KMS-11 (cell line): ENCODE measurements at regions not wholly inside any gene's neighbourhood (a gene's known extent, or its start where the extent isn't known, plus 50 kb on each side); places are given as distances from the start of the nearest gene placed in this dataset.
"Not testable (repeated sequence)": the region's sequence is repeated elsewhere in the genome, so short reads cannot be mapped to it uniquely, and the experiment has no call there.

Source experiments
- H2AFZ ChIP-seq: fragments of 200-600 bp; sonication (generic); 2 replicates; pipeline ENCODE4 v1.6.1; 2016; ENCODE audit warnings: antibody characterized with exemption, mixed run types, low read depth
- H3K27ac ChIP-seq: fragments of 200-600 bp; sonication (generic); 2 replicates; pipeline ENCODE4 v1.6.1; 2016; ENCODE audit warnings: mild to moderate bottlenecking, mixed run types
- H3K27me3 ChIP-seq: fragments of 200-600 bp; sonication (generic); 2 replicates; pipeline ENCODE4 v1.6.1; 2017; ENCODE audit warnings: mild to moderate bottlenecking, low read depth, mixed run types, moderate library complexity; ENCODE audit not compliant: insufficient read depth
- H3K36me3 ChIP-seq: fragments of 200-600 bp; sonication (generic); 2 replicates; pipeline ENCODE4 v1.6.1; 2017; ENCODE audit warnings: mild to moderate bottlenecking, mixed run types; ENCODE audit not compliant: insufficient read depth
- H3K4me1 ChIP-seq: fragments of 200-600 bp; sonication (generic); 2 replicates; pipeline ENCODE4 v1.6.1; 2016; ENCODE audit warnings: mild to moderate bottlenecking, low read depth, mixed run types; ENCODE audit not compliant: poor library complexity, severe bottlenecking
- H3K4me2 ChIP-seq: fragments of 200-600 bp; sonication (generic); 2 replicates; pipeline ENCODE4 v1.7.0; 2016; ENCODE audit warnings: mild to moderate bottlenecking, mixed run types
- H3K4me3 ChIP-seq: fragments of 200-600 bp; sonication (generic); IDR thresholded peaks from 2 replicates; pipeline ENCODE4 v1.6.1; 2017; ENCODE audit warnings: low read depth, low read length, mixed read lengths; ENCODE audit not compliant: insufficient read depth
- H3K79me2 ChIP-seq: fragments of 200-600 bp; sonication (generic); 2 replicates; pipeline ENCODE4 v1.6.1; 2016; ENCODE audit warnings: low read depth, mixed run types; ENCODE audit not compliant: insufficient read depth
- H3K9ac ChIP-seq: fragments of 200-600 bp; sonication (generic); 2 replicates; pipeline ENCODE4 v1.6.1; 2016; ENCODE audit warnings: mild to moderate bottlenecking, mixed run types
- H4K20me1 ChIP-seq: fragments of 200-600 bp; sonication (generic); 2 replicates; pipeline ENCODE4 v1.6.1; 2016; ENCODE audit warnings: mild to moderate bottlenecking, mixed run types; ENCODE audit not compliant: insufficient read depth
- TF ChIP-seq, protein P1 (sequence below): fragments of 200-600 bp; sonication (generic); conservative IDR thresholded peaks from 2 replicates; pipeline ENCODE4 v1.6.1; 2017; ENCODE audit warnings: low read depth, mild to moderate bottlenecking, antibody characterized with exemption, low read length, moderate library complexity, mixed read lengths

DNA sequence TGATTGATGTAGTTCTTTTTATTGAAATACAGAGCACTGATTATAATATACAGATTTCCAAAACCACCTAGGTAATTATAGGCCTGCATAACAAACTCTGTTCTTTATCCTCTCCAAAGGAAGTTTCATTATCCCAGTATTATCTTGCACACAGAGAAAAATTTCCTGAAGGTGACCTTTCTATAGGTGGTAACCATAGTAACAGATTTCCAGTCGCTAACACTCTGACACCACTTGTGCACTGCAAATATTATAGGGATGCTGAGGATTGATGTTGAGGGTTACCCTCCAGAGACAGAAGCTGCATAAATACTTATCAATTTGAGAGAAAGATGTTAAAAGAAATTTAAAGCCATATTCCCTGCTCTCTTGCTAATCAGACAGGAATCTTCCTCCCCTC is 274.5 kb upstream of the NRSN1 start:
- no peaks in the 10 kb centered on the region for H3K27me3 ChIP-seq
- H3K4me3 ChIP-seq, result no peak overlapping the region
- no peak overlapping the region for H3K27ac ChIP-seq
- H3K4me1 ChIP-seq, result no peaks in the 10 kb centered on the region
- H3K36me3 ChIP-seq, result no peaks in the 10 kb centered on the region
- TF ChIP-seq, protein P1, sequence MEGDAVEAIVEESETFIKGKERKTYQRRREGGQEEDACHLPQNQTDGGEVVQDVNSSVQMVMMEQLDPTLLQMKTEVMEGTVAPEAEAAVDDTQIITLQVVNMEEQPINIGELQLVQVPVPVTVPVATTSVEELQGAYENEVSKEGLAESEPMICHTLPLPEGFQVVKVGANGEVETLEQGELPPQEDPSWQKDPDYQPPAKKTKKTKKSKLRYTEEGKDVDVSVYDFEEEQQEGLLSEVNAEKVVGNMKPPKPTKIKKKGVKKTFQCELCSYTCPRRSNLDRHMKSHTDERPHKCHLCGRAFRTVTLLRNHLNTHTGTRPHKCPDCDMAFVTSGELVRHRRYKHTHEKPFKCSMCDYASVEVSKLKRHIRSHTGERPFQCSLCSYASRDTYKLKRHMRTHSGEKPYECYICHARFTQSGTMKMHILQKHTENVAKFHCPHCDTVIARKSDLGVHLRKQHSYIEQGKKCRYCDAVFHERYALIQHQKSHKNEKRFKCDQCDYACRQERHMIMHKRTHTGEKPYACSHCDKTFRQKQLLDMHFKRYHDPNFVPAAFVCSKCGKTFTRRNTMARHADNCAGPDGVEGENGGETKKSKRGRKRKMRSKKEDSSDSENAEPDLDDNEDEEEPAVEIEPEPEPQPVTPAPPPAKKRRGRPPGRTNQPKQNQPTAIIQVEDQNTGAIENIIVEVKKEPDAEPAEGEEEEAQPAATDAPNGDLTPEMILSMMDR, result no peak
- H3K79me2 ChIP-seq, result no peaks in the 10 kb centered on the region
- H3K4me2 ChIP-seq, result no peak overlapping the region
- H4K20me1 ChIP-seq, result no peaks in the 10 kb centered on the region
- H3K9ac ChIP-seq, result no peak overlapping the region
- no peak overlapping the region for H2AFZ ChIP-seq

DNA sequence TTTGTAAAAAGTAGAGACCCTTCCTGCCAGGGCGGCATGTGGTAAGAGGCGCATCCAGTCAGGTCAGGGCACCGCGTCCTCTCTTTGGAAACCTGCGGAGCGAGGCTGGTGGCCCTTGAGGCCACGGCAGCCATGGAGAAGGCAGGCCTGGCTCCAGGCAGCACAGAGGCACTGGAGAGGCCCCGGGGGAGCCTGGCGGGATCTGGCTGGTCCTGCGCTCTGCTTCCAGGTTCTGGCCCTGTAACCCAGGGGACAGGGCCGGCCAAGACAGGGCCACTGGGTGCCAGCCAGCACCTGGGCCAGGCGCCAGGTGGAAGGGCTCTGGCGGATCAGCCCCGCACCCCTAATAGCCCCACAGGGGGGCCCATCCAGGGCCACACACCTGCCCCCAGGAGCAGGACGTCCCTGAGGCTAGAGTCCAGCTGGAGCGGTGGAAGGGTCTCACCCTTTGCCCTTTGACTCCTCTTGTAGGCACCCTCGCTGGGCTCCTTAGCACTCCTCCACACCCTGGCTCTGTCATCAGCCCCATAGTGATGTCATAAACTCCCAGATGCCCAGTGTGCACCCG is 272.4 kb upstream of the NRSN1 start:
- H3K79me2 ChIP-seq, H3K27ac ChIP-seq, H3K4me1 ChIP-seq, H3K9ac ChIP-seq, H3K36me3 ChIP-seq, H3K4me3 ChIP-seq, H3K27me3 ChIP-seq, H2AFZ ChIP-seq, H3K4me2 ChIP-seq, H4K20me1 ChIP-seq: not testable (repeated sequence)

DNA sequence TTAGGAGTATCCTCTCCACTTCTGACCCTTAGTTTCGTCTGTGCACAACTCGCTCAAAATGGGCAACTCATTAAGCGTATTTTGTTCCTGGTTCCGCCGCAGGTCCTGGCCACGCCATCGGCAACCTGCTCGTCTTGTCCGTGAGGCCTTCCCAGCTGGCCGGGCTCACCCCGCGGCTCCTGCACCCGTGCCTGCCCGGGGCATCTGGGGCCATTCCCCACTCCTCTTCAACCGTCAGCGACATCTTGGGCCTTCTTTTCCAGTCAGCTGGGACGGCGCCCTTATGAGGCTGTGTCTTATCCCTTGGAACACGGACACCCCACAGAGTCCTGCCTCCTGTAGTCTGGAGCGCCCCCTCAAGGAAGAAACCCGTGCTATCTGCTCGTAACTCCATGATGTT is 271.9 kb upstream of the NRSN1 start:
- H3K79me2 ChIP-seq, H3K27me3 ChIP-seq, H3K27ac ChIP-seq, H4K20me1 ChIP-seq, H3K4me2 ChIP-seq, H2AFZ ChIP-seq, H3K4me3 ChIP-seq, H3K36me3 ChIP-seq, H3K9ac ChIP-seq, H3K4me1 ChIP-seq: not testable (repeated sequence)

DNA sequence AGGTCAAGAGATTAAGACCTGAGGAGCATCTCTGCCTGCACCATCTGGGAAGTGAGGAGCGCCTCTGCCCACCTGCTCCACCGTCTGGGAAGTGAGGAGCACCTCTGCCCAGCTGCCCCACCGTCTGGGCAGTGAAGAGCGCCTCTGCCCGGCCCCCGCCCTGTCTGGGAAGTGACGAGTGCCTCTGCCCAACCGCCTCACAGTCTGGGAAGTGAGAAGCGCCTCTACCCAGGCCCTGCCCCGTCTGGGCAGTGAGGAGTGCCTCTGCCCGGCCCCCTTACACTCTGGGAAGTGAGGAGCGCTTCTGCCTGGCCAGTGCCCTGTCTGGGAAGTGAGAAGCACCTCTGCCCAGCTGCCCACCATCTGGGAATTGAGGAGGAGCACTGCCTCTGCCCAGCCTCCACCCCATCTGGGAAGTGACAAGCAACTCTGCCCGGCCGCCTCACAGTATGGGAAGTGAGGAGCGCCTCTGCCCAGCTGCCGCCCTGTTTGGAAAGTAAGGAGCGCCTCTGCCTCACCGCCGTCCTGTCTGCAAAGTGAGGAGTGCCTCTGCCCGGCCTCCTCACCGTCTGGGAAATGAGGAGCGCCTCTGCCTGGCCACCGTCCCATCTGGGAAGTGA is 270.4 kb upstream of the NRSN1 start:
- Histone ChIP-seq H3K4me1 (no peaks in the 10 kb centered on the region), H2AFZ (no peak overlapping the region), H3K27ac (no peak overlapping the region), H3K36me3 (no peaks in the 10 kb centered on the region), H3K79me2 (no peaks in the 10 kb centered on the region), H3K4me3 (no peak overlapping the region), H3K27me3 (no peaks in the 10 kb centered on the region), H4K20me1 (no peaks in the 10 kb centered on the region), H3K4me2 (no peak overlapping the region), H3K9ac (no peak overlapping the region)
- TF ChIP-seq, protein P1, result no peak

DNA sequence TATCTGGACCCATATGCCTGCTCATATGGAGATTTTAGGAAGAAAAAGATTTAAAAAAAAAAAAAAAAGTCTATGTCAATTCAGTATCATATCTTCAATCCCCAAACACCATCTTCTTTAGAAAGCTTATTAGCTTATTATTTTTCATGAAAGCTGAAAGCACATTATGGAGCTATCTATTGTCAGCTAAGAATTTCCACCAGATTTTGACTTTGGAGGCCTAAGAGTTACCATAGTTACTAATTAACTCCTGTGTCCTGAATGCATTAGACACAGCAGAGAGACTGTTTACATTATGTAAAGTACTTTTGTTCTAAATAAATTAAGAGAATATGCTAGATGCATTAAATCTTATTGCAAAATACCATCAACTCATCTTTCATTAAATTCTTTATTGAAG is 255.5 kb upstream of the NRSN1 start:
- Histone ChIP-seq H3K4me2 (no peak overlapping the region), H2AFZ (no peak overlapping the region), H4K20me1 (no peaks in the 10 kb centered on the region), H3K9ac (no peak overlapping the region), H3K4me1 (no peaks in the 10 kb centered on the region), H3K27ac (no peak overlapping the region), H3K36me3 (no peaks in the 10 kb centered on the region), H3K27me3 (no peaks in the 10 kb centered on the region), H3K4me3 (no peak overlapping the region), H3K79me2 (no peaks in the 10 kb centered on the region)
- TF ChIP-seq, protein P1, result no peak
